PC-9 (cell line): ENCODE measurements at regions not wholly inside any gene's neighbourhood (a gene's known extent, or its start where the extent isn't known, plus 50 kb on each side); places are given as distances from the start of the nearest gene placed in this dataset.

ENCODE experiments used
- BruUV-seq: library from RNA; stranded (reverse); fragments of 400-500 nt; replicated peaks from 2 replicates; lab custom pipeline; 2021; lab: Mats Ljungman, UMichigan
- CTCF ChIA-PET: fragments of 300-600 bp; sonication (Branson Sonifier 250); formaldehyde crosslinking; loops from one replicate; lab custom pipeline; 2022; ENCODE audit warnings: antibody characterized with exemption; lab: Charles Lee
- POLR2A ChIA-PET: fragments of 300-600 bp; sonication (Branson Sonifier 250); formaldehyde crosslinking; loops from one replicate; lab custom pipeline; 2022; ENCODE audit warnings: antibody characterized with exemption; ENCODE audit not compliant: unreplicated experiment; lab: Charles Lee
- DNase-seq, 2 experiments: peaks; one replicate each; pipeline versions ENCODE4 v3.0.0 to v3.0.0-alpha.2; 2015 to 2022; ENCODE audit warnings: mixed read lengths in 1 of 2
- H2AFZ ChIP-seq: fragments of 200-600 bp; sonication (generic); 2 replicates; pipeline ENCODE4 v1.8.1; 2017; ENCODE audit warnings: antibody characterized with exemption
- H3F3A ChIP-seq: fragments of 200-600 bp; sonication (generic); 2 replicates; pipeline ENCODE4 v1.8.1; 2017; ENCODE audit warnings: antibody characterized with exemption, mild to moderate bottlenecking, low read depth; ENCODE audit not compliant: insufficient read depth
- H3K27ac ChIP-seq: fragments of 200-600 bp; sonication (generic); 2 replicates; pipeline ENCODE4 v1.6.1; 2016; ENCODE audit warnings: mixed run types
- H3K27me3 ChIP-seq: fragments of 200-600 bp; sonication (generic); 2 replicates; pipeline ENCODE4 v1.6.1; 2016; ENCODE audit warnings: low read depth, mixed run types; ENCODE audit not compliant: insufficient read depth
- H3K36me3 ChIP-seq: fragments of 200-600 bp; sonication (generic); 2 replicates; pipeline ENCODE4 v1.6.1; 2016; ENCODE audit warnings: low read depth, mixed run types
- H3K4me1 ChIP-seq: fragments of 200-600 bp; sonication (generic); replicated peaks from 2 replicates; pipeline ENCODE4 v1.6.1; 2016; ENCODE audit warnings: mixed run types; ENCODE audit not compliant: insufficient read depth
- H3K4me2 ChIP-seq: fragments of 200-600 bp; sonication (generic); 2 replicates; pipeline ENCODE4 v1.6.1; 2017; ENCODE audit warnings: mixed run types
- H3K4me3 ChIP-seq: fragments of 200-600 bp; sonication (generic); 2 replicates; pipeline ENCODE4 v1.6.1; 2016; ENCODE audit warnings: mixed run types
- H3K79me2 ChIP-seq: fragments of 200-600 bp; sonication (generic); 2 replicates; pipeline ENCODE4 v1.6.1; 2017; ENCODE audit warnings: low read depth, mixed run types
- H3K9me2 ChIP-seq: fragments of 200-600 bp; sonication (generic); 2 replicates; pipeline ENCODE4 v1.8.1; 2017; ENCODE audit warnings: mild to moderate bottlenecking; ENCODE audit not compliant: insufficient read depth
- H3K9me3 ChIP-seq: fragments of 200-600 bp; sonication (generic); 2 replicates; pipeline ENCODE4 v1.8.1; 2016; ENCODE audit warnings: low read depth; ENCODE audit not compliant: insufficient read depth
- H4K20me1 ChIP-seq: fragments of 200-600 bp; sonication (generic); 2 replicates; pipeline ENCODE4 v1.8.1; 2017; ENCODE audit not compliant: insufficient read depth
- EZH2 ChIP-seq: fragments of 200-600 bp; sonication (generic); IDR thresholded peaks from 2 replicates; pipeline ENCODE4 v1.8.0; 2017; ENCODE audit warnings: antibody characterized with exemption, low read depth
- intact Hi-C: fragments of 100-400 bp; cut with micrococcal nuclease; formaldehyde crosslinking; loops from one replicate; pipeline ENCODE4 v1.10.0; 2022; ENCODE audit not compliant: unreplicated experiment
- TF ChIP-seq, protein P1 (sequence below): fragments of 200-600 bp; sonication (generic); conservative IDR thresholded peaks from 2 replicates; pipeline ENCODE4 v1.6.1; 2017; ENCODE audit warnings: mixed run types, antibody characterized with exemption, mild to moderate bottlenecking, moderate library complexity

- Histone ChIP-seq H3K9me3 (no peaks in the 10 kb centered on the region), H3K4me3 (no peak overlapping the region), H2AFZ (no peak overlapping the region), H3K79me2 (no peaks in the 10 kb centered on the region), H3K4me2 (no peak overlapping the region), H3K9me2 (no peaks in the 10 kb centered on the region), H3K36me3 (no peaks in the 10 kb centered on the region), H3K27me3 (peaks cover 75% of the 10 kb centered on the region), H3K4me1 (no peaks in the 10 kb centered on the region), H3F3A (no peaks in the 10 kb centered on the region), H3K27ac (no peak overlapping the region), H4K20me1 (no peaks in the 10 kb centered on the region)
- ChIA-PET CTCF (no interaction called here), POLR2A (no interaction called here)
- TF ChIP-seq, protein P1, sequence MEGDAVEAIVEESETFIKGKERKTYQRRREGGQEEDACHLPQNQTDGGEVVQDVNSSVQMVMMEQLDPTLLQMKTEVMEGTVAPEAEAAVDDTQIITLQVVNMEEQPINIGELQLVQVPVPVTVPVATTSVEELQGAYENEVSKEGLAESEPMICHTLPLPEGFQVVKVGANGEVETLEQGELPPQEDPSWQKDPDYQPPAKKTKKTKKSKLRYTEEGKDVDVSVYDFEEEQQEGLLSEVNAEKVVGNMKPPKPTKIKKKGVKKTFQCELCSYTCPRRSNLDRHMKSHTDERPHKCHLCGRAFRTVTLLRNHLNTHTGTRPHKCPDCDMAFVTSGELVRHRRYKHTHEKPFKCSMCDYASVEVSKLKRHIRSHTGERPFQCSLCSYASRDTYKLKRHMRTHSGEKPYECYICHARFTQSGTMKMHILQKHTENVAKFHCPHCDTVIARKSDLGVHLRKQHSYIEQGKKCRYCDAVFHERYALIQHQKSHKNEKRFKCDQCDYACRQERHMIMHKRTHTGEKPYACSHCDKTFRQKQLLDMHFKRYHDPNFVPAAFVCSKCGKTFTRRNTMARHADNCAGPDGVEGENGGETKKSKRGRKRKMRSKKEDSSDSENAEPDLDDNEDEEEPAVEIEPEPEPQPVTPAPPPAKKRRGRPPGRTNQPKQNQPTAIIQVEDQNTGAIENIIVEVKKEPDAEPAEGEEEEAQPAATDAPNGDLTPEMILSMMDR: no peak
- TF ChIP-seq EZH2: no peak
- DNase-seq: no peak
- intact Hi-C loops: no loop called here
- BruUV-seq: no TSS peak
Observed at GRCh38 chr16:66223176-66223780, 143.2 kb upstream of the CDH5 start.

DNA sequence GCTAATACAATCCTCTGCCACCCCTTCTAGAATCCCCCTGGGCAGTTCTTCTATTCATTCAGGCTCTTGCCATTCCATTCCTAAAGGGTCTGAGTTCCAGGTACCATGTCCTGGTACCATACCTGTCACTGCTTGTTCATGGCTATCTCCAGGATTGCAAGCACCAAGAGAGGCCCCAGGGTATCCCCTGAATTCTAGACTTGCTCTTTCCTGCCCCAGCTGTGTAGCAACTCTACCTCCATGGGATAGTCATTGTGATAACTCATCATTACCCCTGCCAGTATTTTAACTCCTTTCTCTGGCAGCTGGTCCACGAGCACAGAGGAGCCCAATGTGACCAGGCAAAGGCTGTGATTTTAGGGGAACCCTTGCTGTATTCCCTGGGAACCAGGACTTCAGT, 143.7 kb upstream of the CDH5 start:
- Histone ChIP-seq H3K36me3 (no peaks in the 10 kb centered on the region), H3K4me3 (no peak overlapping the region), H3K27me3 (peaks cover 74% of the 10 kb centered on the region), H3F3A (no peaks in the 10 kb centered on the region), H3K27ac (no peak overlapping the region), H2AFZ (no peak overlapping the region), H4K20me1 (no peaks in the 10 kb centered on the region), H3K4me1 (no peaks in the 10 kb centered on the region), H3K79me2 (no peaks in the 10 kb centered on the region), H3K9me3 (no peaks in the 10 kb centered on the region), H3K9me2 (no peaks in the 10 kb centered on the region), H3K4me2 (no peak overlapping the region)
- POLR2A ChIA-PET: no interaction called here
- intact Hi-C loops: no loop called here
- DNase-seq: no peak
- CTCF ChIA-PET: no interaction called here
- TF ChIP-seq, protein P1: no peak
- TF ChIP-seq EZH2: no peak
- no TSS peak for BruUV-seq

DNA sequence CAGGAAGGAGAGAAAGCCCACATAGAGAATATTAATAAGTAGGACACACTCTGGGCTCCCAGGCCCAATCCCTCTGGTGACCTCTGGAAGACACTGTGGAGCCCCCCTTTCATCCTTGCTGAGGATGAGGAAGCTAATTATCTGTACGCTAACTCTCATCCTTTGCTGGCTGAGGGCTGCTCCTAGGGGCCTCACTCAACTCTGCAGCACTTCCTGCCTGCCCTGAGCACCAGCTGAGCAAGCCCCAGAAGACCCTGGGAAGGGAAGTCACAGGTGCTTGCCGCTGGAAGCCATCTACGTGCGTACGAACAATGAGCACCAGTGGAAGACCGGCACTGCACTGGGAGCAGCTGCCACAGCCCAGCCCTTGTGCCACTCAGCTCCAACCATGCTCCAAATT, 145.8 kb upstream of the CDH5 start:
- Histone ChIP-seq H3K79me2 (no peaks in the 10 kb centered on the region), H3K9me3 (no peaks in the 10 kb centered on the region), H3K4me1 (no peaks in the 10 kb centered on the region), H2AFZ (no peak overlapping the region; the same call in 1 of the 2 replicates), H4K20me1 (no peaks in the 10 kb centered on the region), H3K36me3 (no peaks in the 10 kb centered on the region), H3K4me2 (no peak overlapping the region), H3K27ac (no peak overlapping the region), H3K4me3 (no peak overlapping the region), H3K9me2 (no peaks in the 10 kb centered on the region), H3F3A (no peaks in the 10 kb centered on the region), H3K27me3 (peaks cover 72% of the 10 kb centered on the region)
- POLR2A ChIA-PET: no interaction called here
- CTCF ChIA-PET: interaction anchor here (0.6 kb wide), 1 partner anchor 1012 kb away, joined by 4 read pairs; no protein-coding TSS in a partner anchor
- no peak for DNase-seq
- no TSS peak for BruUV-seq
- intact Hi-C loops: no loop called here
- TF ChIP-seq, protein P1: no peak
- no peak for TF ChIP-seq EZH2
